Superior temporal gyrus (tissue), 1 donor: ENCODE measurements at regions not wholly inside any gene's neighbourhood (a gene's known extent, or its start where the extent isn't known, plus 50 kb on each side); places are given as distances from the start of the nearest gene placed in this dataset.

Experiments used
- DNase-seq: peaks from one replicate; pipeline ENCODE4 v3.0.0-alpha.2; 2016; ENCODE audit errors: extremely low spot score

DNA sequence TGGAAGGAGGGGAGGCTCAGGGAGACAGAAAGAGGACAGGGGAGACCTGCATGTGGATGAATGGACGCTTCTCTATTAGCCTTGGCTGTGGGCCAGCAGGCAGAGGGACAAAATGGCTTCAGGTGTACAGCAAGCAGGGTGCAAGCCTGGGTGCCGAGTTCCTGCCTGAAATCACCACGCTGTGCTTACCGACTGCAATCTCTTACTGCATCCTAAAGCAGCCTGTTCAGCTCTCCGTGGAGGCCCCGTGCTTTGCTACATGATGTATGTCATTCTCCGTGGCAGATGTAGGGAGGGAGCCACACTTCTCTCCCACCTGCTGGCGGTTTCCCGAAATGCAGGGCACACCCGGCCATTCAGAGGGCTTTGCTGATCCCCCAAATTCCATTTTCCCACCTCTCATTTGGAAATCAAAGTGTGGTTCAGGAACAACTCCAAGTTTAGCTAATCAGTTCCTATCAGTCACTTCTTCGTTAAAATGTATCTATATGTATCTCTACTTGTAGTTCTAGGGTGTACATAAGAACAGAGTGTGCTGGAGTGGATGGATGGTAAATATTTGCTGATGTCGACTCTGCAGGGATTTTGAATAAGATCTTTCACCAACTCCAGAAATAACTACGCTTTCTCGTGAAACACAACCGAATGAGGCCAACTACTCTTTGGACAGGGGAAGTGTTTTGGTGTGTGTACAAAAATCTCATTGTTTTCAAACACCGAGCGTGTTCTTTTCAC, 122.3 kb upstream of the BACE2 start:
- no peak for DNase-seq

GRCh38 chr21:41048145-41048544, 119.8 kb upstream of the BACE2 start:
- no peak for DNase-seq

DNA sequence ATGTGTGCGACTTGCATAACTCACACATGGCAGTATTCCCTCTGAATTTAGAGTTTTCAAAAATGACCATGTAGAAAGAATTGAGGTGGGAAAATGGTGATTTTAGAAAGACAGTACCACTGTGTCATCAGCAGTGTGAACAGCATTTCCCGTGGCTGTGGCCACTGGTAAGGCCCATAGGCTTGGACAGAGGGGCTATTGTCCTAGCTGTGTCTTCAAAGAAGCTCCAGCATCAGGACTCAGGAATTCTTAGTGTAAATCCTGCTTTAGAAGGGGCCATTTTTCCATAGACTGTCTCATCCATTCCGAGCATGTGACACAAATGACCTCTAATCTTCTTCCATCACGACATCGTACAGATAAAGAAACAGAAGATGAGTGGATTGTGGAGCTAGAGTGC, 119.3 kb upstream of the BACE2 start:
- DNase-seq, result no peak

DNA sequence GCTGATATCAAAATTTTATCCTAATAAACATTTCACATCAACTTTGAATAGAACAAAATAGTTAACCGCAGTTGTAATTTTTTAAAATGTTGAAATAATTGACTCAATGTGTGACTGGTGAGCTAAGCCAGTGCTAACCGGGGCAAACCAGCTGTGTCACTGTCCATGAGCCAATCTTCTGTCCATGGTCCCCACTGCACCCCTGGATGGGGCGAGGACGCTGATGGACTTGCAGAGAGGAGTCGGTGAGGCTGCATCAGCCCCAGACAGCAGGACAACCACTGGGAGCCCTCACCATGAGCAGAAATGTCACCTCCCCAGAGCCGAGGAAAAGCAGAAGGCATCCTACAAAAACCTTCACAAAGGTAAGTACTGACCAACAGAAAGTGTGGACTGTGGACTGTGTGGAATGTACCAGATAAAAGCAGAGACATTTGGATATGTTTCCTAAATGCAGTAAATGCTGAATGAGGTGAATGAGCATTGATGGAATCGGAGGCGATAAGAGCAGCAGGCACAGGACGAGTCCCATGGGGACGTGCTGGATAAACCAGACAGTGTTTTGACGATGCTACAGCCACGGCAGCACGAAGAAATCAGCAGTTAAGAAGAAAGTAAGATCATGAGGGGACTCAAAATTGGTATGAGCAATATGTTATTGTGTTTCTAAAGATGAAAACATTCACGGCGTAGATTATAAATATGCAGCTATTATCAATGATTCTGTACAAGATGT, 115.0 kb upstream of the BACE2 start:
- no peak for DNase-seq

GRCh38 chr21:41054018-41054578, 113.9 kb upstream of the BACE2 start:
- DNase-seq, result no peak

GRCh38 chr21:41055266-41055665, 112.7 kb upstream of the BACE2 start:
- DNase-seq, result no peak

GRCh38 chr21:41059871-41060270, 108.1 kb upstream of the BACE2 start:
- DNase-seq, result no peak

DNA sequence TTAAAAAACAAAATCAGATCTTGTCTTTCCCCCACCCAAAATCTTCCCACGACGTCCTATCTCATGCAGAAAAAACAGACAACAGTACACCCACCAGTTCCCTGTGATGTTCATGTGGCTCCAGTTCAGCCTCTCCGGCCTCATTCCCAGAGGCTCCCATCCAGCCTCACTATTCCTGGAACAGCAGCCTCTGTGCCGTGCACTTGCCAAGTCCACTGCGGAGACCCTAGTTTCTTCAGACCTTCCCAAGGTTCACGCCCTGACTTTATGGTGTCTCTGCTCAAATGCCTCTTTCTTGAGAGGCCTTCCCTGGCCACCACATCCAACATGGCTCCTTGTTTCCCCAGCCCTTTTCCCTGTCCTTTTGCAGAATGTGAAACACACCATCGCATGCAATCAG, 106.3 kb upstream of the BACE2 start:
- DNase-seq, result no peak

DNA sequence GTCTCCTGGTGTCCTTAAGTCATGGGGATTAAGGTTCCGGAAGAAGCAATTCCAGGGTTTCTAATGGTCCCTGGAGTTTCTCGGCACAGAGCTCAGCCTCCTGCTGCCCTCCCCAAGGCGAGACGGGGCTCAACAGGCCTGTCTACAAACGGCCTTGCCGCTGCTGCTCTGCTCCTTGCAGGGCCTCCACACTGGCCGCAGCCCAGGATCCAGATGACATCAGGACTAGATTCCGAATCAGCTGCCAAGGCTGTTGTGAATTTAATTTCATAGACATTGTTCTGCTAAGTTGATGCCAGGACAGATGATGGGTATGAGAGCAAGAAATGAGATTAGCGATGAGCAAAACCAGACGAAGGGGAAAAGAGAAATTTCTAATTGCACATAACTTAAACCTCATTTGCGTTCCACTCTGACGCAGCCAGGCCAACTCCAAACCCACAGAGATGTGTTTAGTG, 103.6 kb upstream of the BACE2 start:
- no peak for DNase-seq

DNA sequence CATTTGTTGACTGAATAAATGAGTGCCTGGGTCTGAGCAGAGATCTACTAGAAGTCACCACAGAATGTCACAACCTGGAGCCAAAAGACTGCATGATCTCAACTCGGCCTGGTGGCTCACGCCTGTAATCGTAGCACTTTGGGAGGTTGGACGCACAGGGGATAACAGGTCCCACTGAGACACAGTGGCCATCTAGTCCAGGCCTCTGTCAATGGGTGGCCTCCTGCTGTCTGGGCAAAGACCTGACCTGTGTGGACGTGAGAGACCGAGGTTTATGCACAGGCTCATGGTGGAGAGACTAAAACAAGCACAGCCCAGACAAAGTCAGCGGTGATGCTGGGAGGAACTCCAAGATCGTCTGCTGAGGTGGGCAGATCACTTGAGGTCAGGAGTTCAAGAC, 103.0 kb upstream of the BACE2 start:
- no peak for DNase-seq

- DNase-seq, result no peak
Observed at GRCh38 chr21:41065539-41065938, 102.4 kb upstream of the BACE2 start.

DNA sequence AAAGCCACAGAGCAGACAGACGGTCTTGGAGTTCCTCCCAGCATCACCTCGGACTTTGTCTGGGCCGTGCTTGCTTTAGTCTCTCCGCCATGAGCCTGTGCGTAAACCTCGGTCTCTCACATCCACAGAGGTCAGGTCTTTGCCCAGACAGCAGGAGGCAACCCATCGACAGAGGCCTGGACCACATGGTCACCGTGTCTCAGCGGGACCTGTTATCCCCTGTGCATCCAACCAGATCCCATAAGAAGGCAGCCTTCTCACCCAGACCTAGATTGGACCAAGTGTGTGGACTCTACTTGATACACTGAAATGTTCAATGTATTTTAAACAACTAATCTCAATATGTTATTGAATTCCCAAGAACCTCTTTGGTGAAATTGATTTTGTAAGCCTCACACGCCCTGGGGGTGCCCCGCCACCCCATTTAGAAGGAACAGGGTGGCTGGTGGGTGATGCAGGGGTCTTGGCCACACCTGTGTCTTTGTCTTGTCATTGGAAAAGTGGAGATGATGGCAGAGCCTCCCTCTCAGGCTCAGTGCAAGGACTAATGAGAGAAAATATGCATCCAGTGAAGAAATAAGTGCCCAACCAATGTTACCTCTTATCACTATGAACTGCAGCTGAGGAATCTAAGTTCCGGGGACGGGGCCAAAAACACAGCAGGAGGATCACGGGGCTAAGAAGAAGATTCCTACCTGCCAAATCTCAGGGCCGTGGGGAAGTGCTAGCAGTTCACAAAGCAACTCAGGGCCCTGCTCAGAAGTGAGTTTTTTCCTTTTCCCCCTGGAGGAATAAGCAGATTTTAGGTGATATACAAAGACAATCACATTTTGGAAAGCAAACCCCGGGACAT, 101.6 kb upstream of the BACE2 start:
- DNase-seq, result no peak

DNA sequence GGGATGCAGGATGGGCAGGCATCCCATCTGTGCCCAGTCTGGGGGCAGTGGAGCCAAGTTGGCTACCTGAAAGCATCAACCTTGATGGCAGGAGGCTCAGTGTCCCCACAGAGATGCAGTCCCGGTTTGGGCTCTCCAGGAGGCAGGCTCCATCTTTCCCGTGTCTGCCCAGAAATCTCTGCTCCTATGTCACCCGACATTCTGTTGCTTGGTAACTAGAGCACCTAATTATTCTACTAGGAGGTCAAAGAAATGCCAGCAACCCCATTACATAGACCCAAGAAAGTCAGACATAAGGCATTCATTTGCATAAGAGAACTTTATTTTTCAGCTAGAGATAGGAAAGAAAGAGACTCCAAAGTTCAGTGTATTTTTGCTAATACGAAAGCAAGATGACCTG, 100.3 kb upstream of the BACE2 start:
- no peak for DNase-seq

- DNase-seq, result peak; percentile 59
Observed at GRCh38 chr21:41068496-41068895, 99.5 kb upstream of the BACE2 start.

- DNase-seq, result peak; percentile 86
Observed at GRCh38 chr21:41068967-41069642, 98.9 kb upstream of the BACE2 start.

DNA sequence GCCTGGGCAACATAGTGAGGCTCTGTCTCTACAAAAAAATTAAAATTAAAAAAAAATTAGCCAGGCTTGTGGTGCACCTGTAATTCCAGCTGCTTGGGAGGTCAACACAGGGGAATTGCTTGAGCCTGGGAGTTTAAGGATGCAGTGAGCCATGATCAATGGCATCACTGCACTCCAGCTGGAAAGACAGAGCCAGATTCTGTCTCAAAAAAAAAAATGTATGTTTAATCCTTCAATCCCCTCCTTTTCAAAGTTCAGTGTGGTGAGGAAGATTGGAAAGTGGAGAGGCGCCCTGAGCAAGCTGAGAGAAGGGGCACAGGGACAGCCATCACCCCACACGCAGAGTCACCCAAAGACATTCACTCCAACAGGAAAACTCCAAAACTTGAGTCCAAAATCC, 97.7 kb upstream of the BACE2 start:
- no peak for DNase-seq

DNA sequence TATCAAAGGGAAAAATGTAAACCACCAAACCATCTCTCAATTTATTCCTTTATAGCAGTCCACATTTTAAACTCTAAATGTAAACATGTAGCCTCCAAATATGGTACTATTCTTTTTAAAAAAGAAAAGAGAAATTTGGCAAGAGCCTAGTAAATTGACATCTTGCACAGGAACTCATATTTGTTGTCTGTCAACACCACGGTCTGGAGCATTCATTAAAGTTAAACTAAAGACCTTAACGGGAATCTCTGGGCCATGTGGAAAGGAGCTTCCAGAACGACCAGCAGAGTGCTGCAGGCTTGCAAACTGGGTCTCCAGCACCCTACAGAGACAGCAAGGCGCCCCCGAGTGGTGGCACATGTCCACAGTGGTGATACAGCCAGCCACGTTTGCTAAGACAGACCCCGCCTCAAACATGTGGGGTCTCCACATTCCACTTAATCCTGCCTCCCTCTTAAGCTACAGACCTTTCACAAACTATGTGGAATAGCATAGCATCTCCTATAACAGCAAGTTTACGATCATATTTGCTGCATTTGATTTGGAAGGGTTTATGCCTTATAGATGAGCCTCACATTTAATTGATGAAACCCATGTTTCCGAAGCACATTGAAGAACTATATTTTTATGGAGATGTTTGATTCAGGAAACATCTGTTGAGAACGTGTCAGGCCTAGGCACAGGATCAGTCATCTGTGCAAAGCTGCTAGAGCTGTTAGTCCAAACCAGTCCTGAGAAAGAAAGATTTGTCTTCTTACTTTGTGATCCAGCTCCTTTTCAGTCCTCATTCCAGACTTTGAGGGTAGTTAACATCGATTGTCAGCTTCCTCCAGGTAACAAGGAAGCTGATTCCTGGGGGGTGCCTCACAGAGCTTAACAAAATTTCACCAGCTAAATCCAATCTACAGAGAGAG, 96.4 kb upstream of the BACE2 start:
- DNase-seq, result no peak

DNA sequence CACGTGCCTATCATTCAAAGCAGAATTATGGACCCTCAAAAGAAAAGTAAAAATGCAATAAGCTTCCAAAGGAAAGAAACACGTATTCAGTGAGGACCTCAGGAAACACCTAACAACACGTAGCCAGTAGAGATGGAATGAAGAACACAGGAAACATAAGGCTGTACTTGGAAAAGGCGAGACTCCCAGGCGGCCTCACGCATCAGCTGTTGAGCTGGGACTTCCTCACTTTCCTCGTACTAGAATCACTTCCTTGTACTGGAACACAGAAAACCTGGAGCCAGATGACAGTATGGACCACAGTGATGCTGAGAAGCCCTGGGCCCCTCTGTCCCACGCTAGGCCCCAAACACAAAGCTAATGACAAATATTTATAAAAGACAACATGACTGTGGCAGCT, 94.4 kb upstream of the BACE2 start:
- no peak for DNase-seq

DNA sequence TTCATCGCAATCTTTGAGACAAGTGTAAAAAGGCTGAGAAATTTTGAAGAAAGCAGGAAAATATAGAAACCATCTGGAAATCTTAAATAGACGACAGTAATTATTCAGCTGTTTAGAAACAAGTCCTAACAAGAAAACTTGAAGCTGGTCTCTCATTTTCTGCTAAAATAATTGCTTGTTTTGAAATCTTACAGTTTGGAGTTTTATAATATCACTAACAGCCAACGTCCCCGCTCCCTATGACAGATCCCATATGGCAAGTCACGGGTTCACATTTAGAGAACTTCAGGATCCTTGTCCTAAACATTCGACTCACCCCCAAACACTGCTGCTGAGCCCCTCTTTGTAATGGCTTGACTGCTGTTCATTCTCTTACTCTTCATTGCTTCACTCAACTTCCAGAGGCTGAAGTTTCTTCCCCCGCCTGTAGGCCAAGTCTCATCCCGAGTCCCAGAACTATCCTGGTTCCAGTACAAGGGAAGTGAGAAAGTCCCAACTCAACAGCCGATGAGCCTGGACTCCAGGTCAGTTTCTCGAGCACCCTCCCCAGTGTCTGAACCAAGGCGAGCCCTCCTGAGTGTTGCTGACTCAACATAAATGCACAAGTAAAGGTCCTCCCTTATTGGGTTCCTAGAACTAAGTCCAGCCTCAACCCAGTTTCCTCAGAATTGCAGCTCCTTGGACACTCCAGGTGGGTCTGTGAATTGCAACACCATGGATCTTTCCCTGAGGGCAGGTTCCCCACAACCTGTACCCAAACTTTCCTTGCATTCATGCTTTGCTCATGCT, 93.4 kb upstream of the BACE2 start:
- DNase-seq, result no peak

GRCh38 chr21:41075656-41076055, 92.3 kb upstream of the BACE2 start:
- DNase-seq, result no peak
